ENCODE measurements at regions not wholly inside any gene's neighbourhood (a gene's known extent, or its start where the extent isn't known, plus 50 kb on each side); places are given as distances from the start of the nearest gene placed in this dataset.
"Not testable (repeated sequence)": the region's sequence is repeated elsewhere in the genome, so short reads cannot be mapped to it uniquely, and the experiment has no call there.

DNA sequence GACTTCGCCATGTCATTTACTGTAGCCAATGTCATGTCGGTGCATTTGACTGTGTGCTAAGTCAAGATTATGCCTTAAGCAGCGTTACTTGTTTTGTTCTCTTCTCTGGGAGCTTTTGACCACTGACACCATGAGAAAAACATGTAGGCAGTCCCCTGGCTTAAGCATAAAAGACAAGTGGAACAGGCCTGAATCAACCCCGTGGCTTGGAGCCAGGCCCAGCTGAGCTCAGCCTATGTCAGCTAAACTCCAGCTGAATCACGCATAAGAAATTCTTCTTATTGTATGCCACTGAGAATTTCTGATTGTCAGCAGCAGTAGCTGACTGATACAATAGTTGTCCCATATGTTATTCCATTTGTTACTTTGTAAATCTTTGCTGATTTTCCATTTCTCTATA is 261.9 kb downstream of the CBLL2 start:
- Mint-ChIP-seq H3K36me3 (ENCODE audit: low read depth) (no peaks in the 10 kb centered on the region), H3K4me1 (no peaks in the 10 kb centered on the region), H3K9me3 (peaks cover 3% of the 10 kb centered on the region), H3K27me3 (no peaks in the 10 kb centered on the region), H3K27ac (no peak overlapping the region), H3K4me3 (no peak overlapping the region)
- ATAC-seq (replicated peaks) = no peak

DNA sequence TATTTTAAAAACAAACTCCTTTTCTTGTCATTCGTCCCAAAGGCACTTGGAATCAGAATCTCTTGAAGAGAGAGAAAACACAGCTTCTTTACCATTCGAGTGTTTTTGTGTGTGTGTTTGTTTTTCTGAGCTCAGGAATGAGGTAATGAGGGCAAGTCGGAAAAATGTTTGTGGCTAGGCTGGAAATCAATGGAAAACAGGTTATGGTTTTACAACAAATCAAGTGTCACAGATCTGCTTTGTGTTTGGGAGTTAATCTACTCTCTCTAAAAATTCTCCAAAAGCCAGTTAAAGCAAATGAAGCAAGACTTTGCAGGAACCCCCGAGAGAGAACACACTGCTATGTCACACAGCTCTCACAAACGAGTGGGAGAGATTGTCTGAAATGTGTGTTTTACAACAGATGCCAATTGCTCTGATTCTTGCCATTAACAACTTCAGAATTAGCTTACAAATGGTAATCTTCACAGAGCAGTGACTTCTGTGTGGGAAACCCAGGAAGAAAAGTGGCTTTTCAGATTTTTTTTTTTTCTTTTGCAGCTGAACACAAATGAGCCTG is 264.1 kb downstream of the CBLL2 start:
- Mint-ChIP-seq H3K36me3 (ENCODE audit: low read depth) (no peaks in the 10 kb centered on the region), H3K4me3 (no peak overlapping the region), H3K4me1 (no peaks in the 10 kb centered on the region), H3K27ac (no peak overlapping the region), H3K9me3 (peaks cover 3% of the 10 kb centered on the region), H3K27me3 (no peaks in the 10 kb centered on the region)
- ATAC-seq (replicated peaks) = no peak

DNA sequence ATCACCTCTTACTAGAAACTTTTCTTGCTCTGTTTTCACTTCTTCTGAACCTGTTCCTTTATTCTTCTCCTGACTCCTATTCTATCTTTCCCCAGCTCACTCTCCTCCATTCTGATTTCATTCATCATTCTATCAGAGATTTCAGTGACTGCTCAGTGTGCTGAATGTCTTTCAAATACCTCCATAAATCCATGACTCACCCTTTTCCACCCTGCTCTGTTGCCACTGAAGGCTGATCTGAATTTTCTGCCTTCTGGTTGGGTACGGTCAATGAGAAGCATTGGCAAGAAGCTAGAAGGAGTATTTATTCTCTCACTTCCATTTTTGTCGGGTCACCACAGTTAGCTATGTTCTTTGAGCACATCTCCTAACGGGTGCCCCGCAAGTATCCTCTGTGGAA is 265.9 kb downstream of the CBLL2 start:
- no peak overlapping the region for H3K4me3 Mint-ChIP-seq
- no peaks in the 10 kb centered on the region for H3K27me3 Mint-ChIP-seq
- ATAC-seq (replicated peaks) = no peak
- no peaks in the 10 kb centered on the region for H3K4me1 Mint-ChIP-seq
- no peak overlapping the region for H3K27ac Mint-ChIP-seq
- peaks cover 9% of the 10 kb centered on the region for H3K9me3 Mint-ChIP-seq
- no peaks in the 10 kb centered on the region for H3K36me3 Mint-ChIP-seq (ENCODE audit: low read depth)

DNA sequence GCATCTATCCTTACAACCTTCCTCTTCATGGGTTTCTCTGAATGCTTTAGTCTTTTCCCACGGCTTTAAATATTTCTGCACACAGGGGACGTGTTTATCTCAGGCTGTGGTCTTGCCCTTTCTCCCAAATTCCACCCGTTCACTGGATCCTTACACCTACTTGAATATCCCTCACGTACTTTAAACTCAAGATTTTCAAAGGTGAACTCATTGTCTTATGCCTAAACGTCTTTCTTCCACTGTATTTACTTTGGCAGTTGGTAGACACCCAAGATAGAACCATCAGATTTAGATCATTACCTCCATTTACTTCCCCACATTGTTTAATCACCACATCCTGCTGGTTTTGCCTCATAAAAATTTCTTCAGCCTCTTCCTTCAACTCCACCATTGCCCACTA is 269.2 kb downstream of the CBLL2 start:
- H3K27me3 Mint-ChIP-seq = no peaks in the 10 kb centered on the region
- ATAC-seq (replicated peaks) = no peak
- no peak overlapping the region for H3K4me3 Mint-ChIP-seq

DNA sequence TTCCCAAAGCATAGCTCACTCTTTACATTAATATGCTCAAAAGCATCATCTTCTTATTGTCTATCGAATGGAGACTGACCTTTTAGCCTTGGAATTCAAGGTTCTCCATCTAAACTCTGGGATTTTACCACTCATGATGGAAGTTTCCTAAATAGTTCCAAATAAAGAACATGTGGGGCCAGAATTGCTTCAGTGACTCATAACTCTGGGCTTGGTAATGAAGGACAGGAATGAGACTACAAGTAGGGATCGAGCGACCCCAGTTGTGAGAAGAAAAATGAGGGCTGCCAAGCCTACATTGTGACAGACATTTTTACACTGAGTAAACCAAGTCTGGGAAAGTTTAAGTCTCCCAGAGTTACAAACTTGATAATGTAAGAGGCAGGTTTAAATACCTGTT is 269.9 kb downstream of the CBLL2 start:
- no peaks in the 10 kb centered on the region for H3K36me3 Mint-ChIP-seq (ENCODE audit: low read depth)
- no peaks in the 10 kb centered on the region for H3K27me3 Mint-ChIP-seq
- no peaks in the 10 kb centered on the region for H3K4me1 Mint-ChIP-seq
- no peak overlapping the region for H3K4me3 Mint-ChIP-seq
- no peak overlapping the region for H3K27ac Mint-ChIP-seq
- peaks cover 9% of the 10 kb centered on the region for H3K9me3 Mint-ChIP-seq
- ATAC-seq (replicated peaks) = no peak

More for the DNA sequence above, 269.2 kb downstream of the CBLL2 start:
- Mint-ChIP-seq H3K9me3 (peaks cover 9% of the 10 kb centered on the region), H3K36me3 (ENCODE audit: low read depth) (no peaks in the 10 kb centered on the region), H3K4me1 (no peaks in the 10 kb centered on the region), H3K27ac (no peak overlapping the region)

DNA sequence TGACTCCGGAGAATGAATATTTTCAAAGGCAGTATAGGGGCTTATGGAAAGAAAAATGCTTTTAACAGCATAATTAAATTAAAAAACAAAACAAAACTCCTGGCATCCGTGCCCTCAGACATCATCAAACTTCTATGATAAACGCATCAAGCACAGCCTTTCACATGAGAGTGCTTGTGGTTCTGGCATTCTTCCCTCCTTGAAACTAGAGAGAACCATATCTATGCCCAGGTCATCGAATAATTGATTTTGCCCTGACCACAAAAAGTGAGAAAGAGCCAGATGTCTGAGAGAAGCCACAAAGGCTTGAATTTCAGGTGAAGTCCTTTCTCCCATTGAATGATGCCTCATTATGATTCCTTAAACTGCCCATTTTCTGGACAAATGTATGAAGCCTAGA is 286.8 kb downstream of the CBLL2 start:
- H3K4me3 Mint-ChIP-seq = no peak overlapping the region
- no peaks in the 10 kb centered on the region for H3K4me1 Mint-ChIP-seq
- H3K27me3 Mint-ChIP-seq = no peaks in the 10 kb centered on the region
- H3K9me3 Mint-ChIP-seq = no peaks in the 10 kb centered on the region
- ATAC-seq (replicated peaks) = no peak
- H3K27ac Mint-ChIP-seq = no peak overlapping the region
- H3K36me3 Mint-ChIP-seq (ENCODE audit: low read depth) = no peaks in the 10 kb centered on the region

DNA sequence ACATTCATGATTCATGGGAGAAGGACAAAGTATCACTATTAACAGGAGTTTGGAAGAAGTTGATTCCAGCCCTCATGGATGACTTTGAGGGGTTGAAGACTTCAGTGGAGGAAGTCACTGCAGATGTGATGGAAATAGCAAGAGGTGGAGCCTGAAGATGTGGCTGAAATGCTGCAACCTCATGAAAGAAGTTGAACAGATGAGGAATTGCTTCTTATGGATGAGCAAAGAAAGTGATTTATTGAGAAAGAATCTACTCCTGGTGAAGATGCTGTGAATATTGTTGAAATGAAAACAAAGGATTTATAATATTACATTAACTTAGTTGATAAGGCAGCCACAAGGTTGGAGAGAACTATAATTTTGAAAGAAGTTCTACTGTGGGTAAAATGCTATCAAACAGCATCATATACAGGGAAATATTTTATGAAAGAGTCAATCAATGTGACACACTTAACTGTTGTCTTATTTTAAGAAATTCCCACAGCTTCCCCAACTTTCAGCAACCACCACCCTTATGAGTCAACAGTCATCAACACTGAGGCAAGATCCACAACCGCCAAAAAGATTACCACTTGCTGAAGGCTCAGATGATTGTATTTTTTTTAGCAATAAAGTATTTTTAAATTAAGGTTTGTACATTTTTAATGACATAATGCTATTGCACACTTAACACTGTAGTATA is 302.6 kb downstream of the CBLL2 start:
- Mint-ChIP-seq H3K36me3 (ENCODE audit: low read depth) (no peaks in the 10 kb centered on the region), H3K4me3 (no peak overlapping the region), H3K27ac (no peak overlapping the region), H3K9me3 (no peaks in the 10 kb centered on the region), H3K27me3 (no peaks in the 10 kb centered on the region), H3K4me1 (no peaks in the 10 kb centered on the region)
- ATAC-seq (replicated peaks) = no peak

DNA sequence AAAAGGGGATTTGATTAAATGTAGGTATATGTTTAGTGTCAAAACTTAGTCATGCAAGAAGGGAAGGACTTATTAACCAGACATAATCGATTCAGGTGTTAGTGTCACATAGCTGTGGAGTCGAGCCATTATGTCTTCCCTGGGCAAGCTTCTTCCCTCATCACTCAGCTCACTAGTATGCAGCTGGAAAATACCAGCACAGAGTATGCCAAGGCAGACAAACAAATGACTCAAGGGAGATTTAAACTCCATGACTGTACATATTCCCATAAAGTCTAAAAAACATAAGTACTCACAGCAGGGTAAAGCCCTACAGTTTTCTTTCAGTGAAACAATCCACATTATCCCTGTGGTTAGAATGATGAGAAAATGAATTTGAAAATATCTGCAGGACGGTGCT is 304.5 kb downstream of the CBLL2 start:
- Mint-ChIP-seq H3K4me3 (no peak overlapping the region), H3K27ac (no peak overlapping the region), H3K9me3 (no peaks in the 10 kb centered on the region), H3K36me3 (ENCODE audit: low read depth) (no peaks in the 10 kb centered on the region), H3K27me3 (no peaks in the 10 kb centered on the region), H3K4me1 (no peaks in the 10 kb centered on the region)
- ATAC-seq (replicated peaks) = no peak

DNA sequence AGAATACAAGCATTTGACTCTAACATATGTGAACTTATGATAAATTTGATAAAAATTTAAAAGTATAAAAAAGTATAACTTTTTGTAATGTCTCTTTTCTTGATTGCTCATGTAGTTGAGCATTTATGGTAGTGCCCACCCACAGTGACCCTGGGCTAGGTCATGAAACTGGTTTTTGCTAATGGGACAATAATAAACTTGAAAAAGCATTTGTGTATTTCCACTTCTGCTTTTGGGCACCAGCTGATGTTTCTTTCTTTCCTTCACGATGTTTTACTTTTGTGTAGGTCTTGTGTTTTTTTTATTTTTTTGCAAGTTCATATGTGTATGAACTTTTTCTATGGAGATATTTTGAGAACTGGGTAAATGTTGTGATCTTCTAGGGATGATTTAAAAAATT is 313.1 kb downstream of the CBLL2 start:
- H3K9me3 Mint-ChIP-seq = no peaks in the 10 kb centered on the region

DNA sequence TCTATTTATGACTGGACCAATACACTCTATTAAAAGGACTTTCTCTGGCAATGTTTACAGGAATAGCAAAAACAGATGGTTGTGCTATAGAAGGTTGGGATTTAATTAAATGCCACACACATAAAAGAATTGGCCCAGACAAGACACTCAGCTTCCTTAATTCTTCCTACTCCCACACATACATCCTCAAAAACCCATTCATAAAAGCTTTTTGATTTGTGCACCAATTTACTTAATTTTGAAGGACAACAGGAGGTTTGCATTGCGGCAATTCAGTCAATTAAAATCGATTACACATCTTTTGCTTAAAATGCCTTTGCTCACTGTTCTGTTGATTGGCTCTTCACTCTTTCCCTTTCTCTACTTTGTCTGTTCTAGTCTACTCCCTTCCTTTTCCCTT is 317.1 kb downstream of the CBLL2 start:
- Mint-ChIP-seq H3K4me1 (no peaks in the 10 kb centered on the region), H3K36me3 (ENCODE audit: low read depth) (no peaks in the 10 kb centered on the region), H3K9me3 (no peaks in the 10 kb centered on the region), H3K4me3 (no peak overlapping the region), H3K27ac (no peak overlapping the region), H3K27me3 (no peaks in the 10 kb centered on the region)
- no peak for ATAC-seq (replicated peaks)

More for the DNA sequence above, 313.1 kb downstream of the CBLL2 start:
- Mint-ChIP-seq H3K27me3 (no peaks in the 10 kb centered on the region), H3K36me3 (ENCODE audit: low read depth) (no peaks in the 10 kb centered on the region), H3K27ac (no peak overlapping the region), H3K4me3 (no peak overlapping the region), H3K4me1 (no peaks in the 10 kb centered on the region)
- ATAC-seq (replicated peaks) = no peak

DNA sequence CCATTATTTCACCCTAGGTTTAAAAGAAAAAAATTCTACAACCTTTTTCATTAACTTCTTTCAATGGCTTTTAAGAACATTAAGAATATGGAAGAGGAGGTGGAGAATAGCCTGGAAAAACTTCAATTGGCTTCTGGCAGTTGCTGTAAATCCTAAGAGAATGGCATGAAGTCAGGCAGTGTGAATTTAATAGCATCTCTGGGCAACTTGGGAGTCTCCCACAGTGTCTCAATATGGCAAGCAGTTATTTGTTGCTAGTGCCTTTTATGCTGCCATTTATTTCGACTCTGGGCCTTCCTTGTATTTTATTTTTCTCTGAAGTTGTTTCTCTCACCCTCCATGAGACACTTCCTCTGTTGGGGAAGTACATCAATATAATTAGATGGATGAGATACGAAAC is 322.1 kb downstream of the CBLL2 start:
- H3K36me3 Mint-ChIP-seq (ENCODE audit: low read depth) = no peaks in the 10 kb centered on the region
- no peak overlapping the region for H3K27ac Mint-ChIP-seq
- no peak overlapping the region for H3K4me3 Mint-ChIP-seq
- H3K27me3 Mint-ChIP-seq = no peaks in the 10 kb centered on the region
- no peaks in the 10 kb centered on the region for H3K4me1 Mint-ChIP-seq
- no peak for ATAC-seq (replicated peaks)
- no peaks in the 10 kb centered on the region for H3K9me3 Mint-ChIP-seq

DNA sequence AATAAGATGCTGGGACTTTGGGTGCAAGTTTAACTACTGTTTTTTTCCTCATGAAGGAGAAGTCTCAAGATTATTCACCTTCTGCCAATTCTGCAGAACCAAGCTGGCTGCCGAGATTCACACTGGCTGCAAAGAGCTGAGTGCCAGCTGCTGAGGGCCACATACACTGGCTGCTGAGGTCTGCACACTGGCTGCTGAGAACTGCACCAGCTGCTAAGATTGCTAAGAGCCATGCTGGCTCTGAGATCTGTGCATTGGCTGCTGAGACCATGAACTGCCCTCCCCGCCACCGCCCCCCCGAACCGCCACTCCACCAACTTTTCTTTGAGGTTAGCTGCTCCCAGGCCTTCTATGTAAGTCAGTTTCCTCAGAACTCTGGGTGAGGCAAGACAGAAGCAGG is 330.3 kb downstream of the CBLL2 start:
- no peaks in the 10 kb centered on the region for H3K4me1 Mint-ChIP-seq
- no peak for ATAC-seq (replicated peaks)
- no peaks in the 10 kb centered on the region for H3K27me3 Mint-ChIP-seq
- no peak overlapping the region for H3K27ac Mint-ChIP-seq
- H3K4me3 Mint-ChIP-seq = no peak overlapping the region
- H3K9me3 Mint-ChIP-seq = no peaks in the 10 kb centered on the region
- no peaks in the 10 kb centered on the region for H3K36me3 Mint-ChIP-seq (ENCODE audit: low read depth)

DNA sequence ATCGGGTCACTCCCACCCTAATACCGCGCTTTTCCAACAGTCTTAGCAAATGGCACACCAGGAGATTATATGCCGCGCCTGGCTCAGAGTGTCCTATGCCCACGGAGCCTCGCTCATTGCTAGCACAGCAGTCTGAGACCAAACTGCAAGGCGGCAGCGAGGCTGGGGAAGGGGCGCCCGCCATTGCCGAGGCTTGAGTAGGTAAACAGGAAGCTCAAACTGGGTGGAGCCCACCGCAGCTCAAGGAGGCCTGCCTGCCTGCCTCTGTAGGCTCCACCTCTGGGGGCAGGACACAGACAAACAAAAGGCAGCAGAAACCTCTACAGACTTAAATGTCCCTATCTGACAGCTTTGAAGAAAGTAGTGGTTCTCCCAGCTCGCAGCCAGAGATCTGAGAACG is 336.7 kb downstream of the CBLL2 start:
- not testable (repeated sequence) for H3K27me3 Mint-ChIP-seq; H3K4me3 Mint-ChIP-seq; H3K9me3 Mint-ChIP-seq; H3K36me3 Mint-ChIP-seq (ENCODE audit: low read depth); ATAC-seq (replicated peaks); H3K4me1 Mint-ChIP-seq; H3K27ac Mint-ChIP-seq

DNA sequence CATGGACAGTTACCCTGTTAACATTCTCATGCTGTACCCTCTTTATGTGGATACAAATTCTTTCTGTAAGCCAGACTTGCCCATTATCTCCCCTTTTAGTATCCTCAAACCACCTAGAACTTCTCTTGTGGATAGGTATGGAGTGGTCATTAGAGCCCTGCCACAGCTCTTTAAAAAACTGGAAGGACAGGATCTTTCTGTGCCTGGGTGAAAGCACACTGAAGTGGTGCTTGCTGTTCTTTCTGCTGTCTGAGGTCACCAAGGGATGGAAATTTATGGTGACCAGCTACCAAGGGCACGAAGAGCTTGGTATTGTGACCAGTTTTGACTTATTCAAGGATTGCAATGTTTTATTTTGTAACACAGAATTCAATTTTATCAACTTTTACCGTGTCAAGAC is 344.2 kb downstream of the CBLL2 start:
- no peak for ATAC-seq (replicated peaks)
- H3K27ac Mint-ChIP-seq = no peak overlapping the region
- no peaks in the 10 kb centered on the region for H3K9me3 Mint-ChIP-seq
- H3K36me3 Mint-ChIP-seq (ENCODE audit: low read depth) = no peaks in the 10 kb centered on the region
- H3K4me1 Mint-ChIP-seq = no peaks in the 10 kb centered on the region
- no peak overlapping the region for H3K4me3 Mint-ChIP-seq
- no peaks in the 10 kb centered on the region for H3K27me3 Mint-ChIP-seq

DNA sequence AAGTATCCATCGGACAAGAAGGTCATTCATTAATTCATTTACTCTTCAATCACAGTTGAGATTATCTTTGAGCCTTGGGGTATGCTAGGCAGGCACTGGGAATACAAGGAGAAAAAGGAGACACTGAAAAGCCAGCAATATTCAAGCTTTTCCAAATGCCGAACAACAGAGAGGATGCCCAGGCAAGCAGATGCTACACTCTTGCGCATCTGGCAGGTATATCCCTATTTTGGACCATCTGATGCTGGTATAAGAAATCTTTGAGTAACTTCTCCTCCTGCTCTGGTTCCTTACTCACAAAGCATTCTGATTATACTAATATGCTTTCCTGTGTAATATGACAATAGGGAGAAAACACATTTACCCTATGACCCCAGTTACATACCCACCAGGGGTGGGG is 354.9 kb downstream of the CBLL2 start:
- Mint-ChIP-seq H3K27me3 (no peaks in the 10 kb centered on the region), H3K9me3 (no peaks in the 10 kb centered on the region), H3K36me3 (ENCODE audit: low read depth) (no peaks in the 10 kb centered on the region), H3K4me3 (no peak overlapping the region), H3K27ac (no peak overlapping the region), H3K4me1 (no peaks in the 10 kb centered on the region)
- ATAC-seq (replicated peaks) = no peak

DNA sequence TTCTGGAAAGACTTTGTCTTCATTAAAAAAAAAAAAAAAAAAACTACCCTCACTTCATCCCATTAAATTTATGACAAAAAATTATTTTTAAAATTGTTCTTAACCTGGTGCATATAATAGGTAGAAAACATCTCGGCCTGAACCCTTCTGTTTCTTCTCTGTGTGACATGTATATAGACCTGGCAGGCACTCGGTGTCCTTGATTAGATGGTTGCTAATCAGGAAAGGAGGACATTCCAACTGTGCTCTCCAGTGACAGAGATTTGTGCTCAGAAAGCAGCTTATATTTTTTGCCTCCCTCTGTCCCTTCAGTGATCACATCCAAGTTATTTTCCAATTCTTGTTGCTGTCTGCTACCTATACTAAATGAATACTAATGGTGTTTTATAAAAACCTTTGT is 355.6 kb downstream of the CBLL2 start:
- H3K4me3 Mint-ChIP-seq = no peak overlapping the region
- H3K27ac Mint-ChIP-seq = no peak overlapping the region
- no peak for ATAC-seq (replicated peaks)
- H3K36me3 Mint-ChIP-seq (ENCODE audit: low read depth) = no peaks in the 10 kb centered on the region
- no peaks in the 10 kb centered on the region for H3K9me3 Mint-ChIP-seq
- H3K27me3 Mint-ChIP-seq = no peaks in the 10 kb centered on the region
- no peaks in the 10 kb centered on the region for H3K4me1 Mint-ChIP-seq

All from activated T-helper 17 cell treated with anti-CD3 and anti-CD28 coated beads, Interleukin-2, amount 50 U/mL, for 72 hours (primary cell).